ENCODE measurements at regions not wholly inside any gene's neighbourhood (a gene's known extent, or its start where the extent isn't known, plus 50 kb on each side); places are given as distances from the start of the nearest gene placed in this dataset.

GRCh38 chr5:173438951-173439350 is 110.7 kb upstream of the STC2 start:
- H3K9me3 Mint-ChIP-seq (ENCODE audit: low read depth), result no peaks in the 10 kb centered on the region
- POLR2A ChIA-PET, result no interaction called here

GRCh38 chr5:173435447-173435846 is 107.2 kb upstream of the STC2 start:
- H3K27ac Mint-ChIP-seq, result no peak overlapping the region
- H3K4me1 Mint-ChIP-seq, result no peaks in the 10 kb centered on the region
- DNase-seq (no peak), ATAC-seq (no peak)
- H3K9me3 Mint-ChIP-seq (ENCODE audit: low read depth), result no peaks in the 10 kb centered on the region
- intact Hi-C loops (cut with DNase I, micrococcal nuclease), result no loop called here
- H3K4me3 Mint-ChIP-seq, result no peak overlapping the region
- ChIA-PET POLR2A (no interaction called here), CTCF (no interaction called here)
- peaks cover 12% of the 10 kb centered on the region for H3K27me3 Mint-ChIP-seq
- H3K36me3 Mint-ChIP-seq (ENCODE audit: low read depth), result no peaks in the 10 kb centered on the region

More at GRCh38 chr5:173438951-173439350, 110.7 kb upstream of the STC2 start:
- Mint-ChIP-seq H3K4me3 (no peak overlapping the region), H3K27ac (no peak overlapping the region), H3K36me3 (ENCODE audit: low read depth) (no peaks in the 10 kb centered on the region), H3K27me3 (peaks cover 10% of the 10 kb centered on the region), H3K4me1 (no peaks in the 10 kb centered on the region)
- CTCF ChIA-PET, result interaction anchor here (0.6 kb wide), 1 partner anchor 348 kb away, joined by 3 read pairs; no protein-coding TSS in a partner anchor
- DNase-seq (no peak), ATAC-seq (no peak)
- intact Hi-C loops (cut with DNase I, micrococcal nuclease), result no loop called here

GRCh38 chr5:173434270-173434669 is 106.1 kb upstream of the STC2 start:
- Mint-ChIP-seq H3K27ac (no peak overlapping the region), H3K27me3 (peaks cover 12% of the 10 kb centered on the region), H3K36me3 (ENCODE audit: low read depth) (no peaks in the 10 kb centered on the region), H3K4me3 (no peak overlapping the region), H3K4me1 (no peaks in the 10 kb centered on the region), H3K9me3 (ENCODE audit: low read depth) (no peaks in the 10 kb centered on the region)
- intact Hi-C loops (cut with DNase I, micrococcal nuclease), result no loop called here
- DNase-seq (no peak), ATAC-seq (no peak)
- CTCF ChIA-PET, result no interaction called here
- POLR2A ChIA-PET, result no interaction called here

- ChIA-PET CTCF (interaction anchor here (0.8 kb wide), 1 partner anchor 142 kb away, joined by 4 read pairs; no protein-coding TSS in a partner anchor), POLR2A (no interaction called here)
- H3K27ac Mint-ChIP-seq, result no peak overlapping the region
- intact Hi-C loops (cut with DNase I, micrococcal nuclease), result no loop called here
- H3K9me3 Mint-ChIP-seq (ENCODE audit: low read depth), result no peaks in the 10 kb centered on the region
- DNase-seq (no peak), ATAC-seq (no peak)
- no peak overlapping the region for H3K4me3 Mint-ChIP-seq
- no peaks in the 10 kb centered on the region for H3K36me3 Mint-ChIP-seq (ENCODE audit: low read depth)
- H3K27me3 Mint-ChIP-seq, result peaks cover 6% of the 10 kb centered on the region
- H3K4me1 Mint-ChIP-seq, result no peaks in the 10 kb centered on the region
Measured at GRCh38 chr5:173430394-173430793, 102.2 kb upstream of the STC2 start.

- no peak for ATAC-seq
- no peaks in the 10 kb centered on the region for H3K4me1 Mint-ChIP-seq
- H3K4me3 Mint-ChIP-seq, result no peak overlapping the region
- no peaks in the 10 kb centered on the region for H3K36me3 Mint-ChIP-seq (ENCODE audit: low read depth)
- CTCF ChIA-PET, result interaction anchor here (0.7 to 0.8 kb wide), 2 partner anchors 143 to 395 kb away, joined by 3 to 4 read pairs; no protein-coding TSS in a partner anchor
- H3K9me3 Mint-ChIP-seq (ENCODE audit: low read depth), result no peaks in the 10 kb centered on the region
- no peak overlapping the region for H3K27ac Mint-ChIP-seq
- DNase-seq, result no peak
- peaks cover 6% of the 10 kb centered on the region for H3K27me3 Mint-ChIP-seq
- POLR2A ChIA-PET, result no interaction called here
- intact Hi-C loops (cut with DNase I, micrococcal nuclease), result no loop called here
Measured at GRCh38 chr5:173429489-173430150, 101.4 kb upstream of the STC2 start.

GRCh38 chr5:173423452-173424117 is 95.4 kb upstream of the STC2 start:
- H3K27me3 Mint-ChIP-seq, result no peaks in the 10 kb centered on the region
- no peak overlapping the region for H3K27ac Mint-ChIP-seq
- no peak for DNase-seq
- peaks cover 6% of the 10 kb centered on the region for H3K9me3 Mint-ChIP-seq (ENCODE audit: low read depth)
- H3K4me3 Mint-ChIP-seq, result no peak overlapping the region
- no peaks in the 10 kb centered on the region for H3K4me1 Mint-ChIP-seq
- no peaks in the 10 kb centered on the region for H3K36me3 Mint-ChIP-seq (ENCODE audit: low read depth)
- ATAC-seq, result no peak
- CTCF ChIA-PET, result no interaction called here
- intact Hi-C loops (cut with DNase I, micrococcal nuclease), result no loop called here
- POLR2A ChIA-PET, result no interaction called here

GRCh38 chr5:173420108-173420507 is 91.9 kb upstream of the STC2 start:
- Mint-ChIP-seq H3K4me1 (no peaks in the 10 kb centered on the region), H3K4me3 (no peak overlapping the region), H3K36me3 (ENCODE audit: low read depth) (no peaks in the 10 kb centered on the region), H3K27ac (no peak overlapping the region), H3K27me3 (no peaks in the 10 kb centered on the region), H3K9me3 (ENCODE audit: low read depth) (peaks cover 6% of the 10 kb centered on the region)
- CTCF ChIA-PET, result interaction anchor here (0.6 kb wide), 1 partner anchor 17 kb away, joined by 3 read pairs; no protein-coding TSS in a partner anchor
- intact Hi-C loops (cut with DNase I, micrococcal nuclease), result no loop called here
- DNase-seq (no peak), ATAC-seq (no peak)
- POLR2A ChIA-PET, result no interaction called here

- Mint-ChIP-seq H3K27ac (no peak overlapping the region), H3K4me3 (no peak overlapping the region)
Measured at GRCh38 chr5:173413471-173413982, 85.3 kb upstream of the STC2 start.

GRCh38 chr5:173412566-173412965 is 84.4 kb upstream of the STC2 start:
- DNase-seq (no peak), ATAC-seq (no peak)
- Mint-ChIP-seq H3K27me3 (peaks cover 8% of the 10 kb centered on the region), H3K36me3 (ENCODE audit: low read depth) (no peaks in the 10 kb centered on the region), H3K27ac (no peak overlapping the region), H3K4me3 (no peak overlapping the region), H3K9me3 (ENCODE audit: low read depth) (no peaks in the 10 kb centered on the region), H3K4me1 (no peaks in the 10 kb centered on the region)
- POLR2A ChIA-PET, result no interaction called here
- CTCF ChIA-PET, result interaction anchor here (0.8 kb wide), 1 partner anchor 1182 kb away, joined by 3 read pairs; no protein-coding TSS in a partner anchor
- intact Hi-C loops (cut with DNase I, micrococcal nuclease), result no loop called here

More at GRCh38 chr5:173413471-173413982, 85.3 kb upstream of the STC2 start:
- intact Hi-C loops (cut with DNase I, micrococcal nuclease), result no loop called here
- ChIA-PET CTCF (no interaction called here), POLR2A (no interaction called here)
- Mint-ChIP-seq H3K4me1 (no peaks in the 10 kb centered on the region), H3K36me3 (ENCODE audit: low read depth) (no peaks in the 10 kb centered on the region), H3K27me3 (peaks cover 8% of the 10 kb centered on the region), H3K9me3 (ENCODE audit: low read depth) (no peaks in the 10 kb centered on the region)
- DNase-seq (no peak), ATAC-seq (no peak)

GRCh38 chr5:173411791-173412555 is 83.8 kb upstream of the STC2 start:
- ATAC-seq, result no peak
- Mint-ChIP-seq H3K4me3 (no peak overlapping the region), H3K36me3 (ENCODE audit: low read depth) (no peaks in the 10 kb centered on the region)

GRCh38 chr5:173410459-173411233 is 82.4 kb upstream of the STC2 start:
- Mint-ChIP-seq H3K4me3 (no peak overlapping the region), H3K9me3 (ENCODE audit: low read depth) (no peaks in the 10 kb centered on the region), H3K4me1 (no peaks in the 10 kb centered on the region), H3K36me3 (ENCODE audit: low read depth) (no peaks in the 10 kb centered on the region), H3K27me3 (peaks cover 8% of the 10 kb centered on the region), H3K27ac (no peak overlapping the region)
- intact Hi-C loops (cut with DNase I, micrococcal nuclease), result no loop called here
- ChIA-PET POLR2A (no interaction called here), CTCF (interaction anchor here (0.7 to 0.8 kb wide), 2 partner anchors 14 to 39 kb away, joined by 3 to 5 read pairs; no protein-coding TSS in a partner anchor)
- no peak for ATAC-seq
- DNase-seq, result no peak

More at GRCh38 chr5:173411791-173412555, 83.8 kb upstream of the STC2 start:
- no peaks in the 10 kb centered on the region for H3K4me1 Mint-ChIP-seq
- POLR2A ChIA-PET, result no interaction called here
- no peak overlapping the region for H3K27ac Mint-ChIP-seq
- intact Hi-C loops (cut with DNase I, micrococcal nuclease), result no loop called here
- CTCF ChIA-PET, result interaction anchor here (0.8 kb wide), 1 partner anchor 1183 kb away, joined by 3 read pairs; no protein-coding TSS in a partner anchor
- no peaks in the 10 kb centered on the region for H3K9me3 Mint-ChIP-seq (ENCODE audit: low read depth)
- DNase-seq, result no peak
- peaks cover 8% of the 10 kb centered on the region for H3K27me3 Mint-ChIP-seq
